DND-41 (cell line): ENCODE measurements at regions not wholly inside any gene's neighbourhood (a gene's known extent, or its start where the extent isn't known, plus 50 kb on each side); places are given as distances from the start of the nearest gene placed in this dataset.

Source experiments
- CTCF ChIP-seq: IDR thresholded peaks from 2 replicates; pipeline ENCODE4 v1.5.1; 2012; ENCODE audit warnings: borderline replicate concordance, low read length, moderate library complexity, mild to moderate bottlenecking; ENCODE audit not compliant: poor library complexity, severe bottlenecking; ENCODE audit errors: extremely low read depth
- EZH2 ChIP-seq: IDR thresholded peaks from 3 replicates; pipeline ENCODE4 v1.6.1; 2012; ENCODE audit warnings: borderline replicate concordance, low read depth, mild to moderate bottlenecking, moderate library complexity, low read length, inconsistent platforms; ENCODE audit not compliant: severe bottlenecking

- no peak for TF ChIP-seq CTCF
- TF ChIP-seq EZH2, result no peak
These were observed 553.0 kb downstream of the SLC16A7 start for GRCh38 chr12:60148831-60149230.
